ENCODE measurements at regions not wholly inside any gene's neighbourhood (a gene's known extent, or its start where the extent isn't known, plus 50 kb on each side); places are given as distances from the start of the nearest gene placed in this dataset.

GRCh38 chr6:145069966-145070365, 665.4 kb downstream of the EPM2A start:
- Histone ChIP-seq H3K27ac (ENCODE audit: low read depth, low read length) (no peak overlapping the region), H3K27me3 (ENCODE audit: control insufficient read depth, insufficient read depth, low read length) (no peaks in the 10 kb centered on the region), H3K9me3 (ENCODE audit: control insufficient read depth, insufficient read depth, low read length) (no peaks in the 10 kb centered on the region), H3K4me3 (ENCODE audit: low read depth, low read length) (no peak overlapping the region)
- POLR2A ChIA-PET: no interaction called here
- TF ChIP-seq CTCF (IDR thresholded peaks at IDR 0.05; ENCODE audit: low read depth, low read length): no peak
- CTCF ChIA-PET: interaction anchor here (1.3 kb wide), 1 partner anchor 485 kb away, joined by 4 read pairs; no protein-coding TSS in a partner anchor
- no peak for DNase-seq (ENCODE audit: low read depth, low spot score)

DNA sequence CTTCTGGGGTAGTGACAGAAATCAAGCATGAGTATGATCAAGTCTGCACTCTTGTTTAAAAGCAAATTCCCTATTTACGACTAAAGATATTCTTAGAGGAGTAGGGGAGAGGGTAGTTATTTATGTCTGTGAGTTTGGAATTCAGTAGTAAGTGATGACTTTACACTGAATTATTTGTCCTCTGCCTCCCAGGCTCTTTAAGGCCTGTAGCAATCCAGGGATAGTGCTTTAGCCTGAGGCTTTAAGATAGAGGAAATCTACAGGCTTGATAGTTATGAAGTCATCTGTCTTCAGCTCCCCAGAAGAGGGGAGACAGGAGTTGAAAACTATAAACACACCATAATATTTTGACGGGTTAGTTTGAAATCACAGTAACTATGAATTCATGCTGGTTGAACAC, 664.5 kb downstream of the EPM2A start:
- POLR2A ChIA-PET: no interaction called here

DNA sequence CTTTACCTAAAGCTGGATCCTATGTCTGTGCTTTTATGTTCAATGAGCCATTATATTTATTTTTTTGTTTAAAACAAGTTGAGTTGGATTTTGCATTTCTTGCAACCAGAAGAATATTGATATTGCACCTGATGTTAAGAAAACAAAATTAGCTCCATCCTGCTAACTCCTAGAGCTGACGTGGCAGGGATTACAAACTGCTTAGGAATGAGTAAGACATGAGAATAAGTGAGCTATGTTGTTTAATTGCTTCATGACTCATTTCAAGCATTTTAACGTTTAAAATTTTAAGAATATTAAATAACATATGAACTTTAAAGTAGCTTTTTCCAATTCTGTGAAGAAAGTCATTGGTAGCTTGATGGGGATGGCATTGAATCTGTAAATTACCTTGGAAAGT, 663.5 kb downstream of the EPM2A start:
- Histone ChIP-seq H3K4me3 (ENCODE audit: low read depth, low read length) (no peak overlapping the region), H3K27ac (ENCODE audit: low read depth, low read length) (peak overlapping the region; percentile 66), H3K27me3 (ENCODE audit: control insufficient read depth, insufficient read depth, low read length) (no peaks in the 10 kb centered on the region), H3K9me3 (ENCODE audit: control insufficient read depth, insufficient read depth, low read length) (peaks cover 2% of the 10 kb centered on the region; the same call in 1 of the 2 replicates)
- POLR2A ChIA-PET: no interaction called here
- peak; percentile 64 for DNase-seq (ENCODE audit: low read depth, low spot score)
- no peak for TF ChIP-seq CTCF (IDR thresholded peaks at IDR 0.05; ENCODE audit: low read depth, low read length)
- CTCF ChIA-PET: interaction anchor here (0.7 kb wide), 1 partner anchor 416 kb away, joined by 3 read pairs; no protein-coding TSS in a partner anchor

More for the DNA sequence above, 664.5 kb downstream of the EPM2A start:
- no peaks in the 10 kb centered on the region for H3K27me3 ChIP-seq (ENCODE audit: control insufficient read depth, insufficient read depth, low read length)
- no peak for TF ChIP-seq CTCF (IDR thresholded peaks at IDR 0.05; ENCODE audit: low read depth, low read length)
- no peak overlapping the region for H3K4me3 ChIP-seq (ENCODE audit: low read depth, low read length)
- no peaks in the 10 kb centered on the region for H3K9me3 ChIP-seq (ENCODE audit: control insufficient read depth, insufficient read depth, low read length)
- peak overlapping the region; percentile 66 for H3K27ac ChIP-seq (ENCODE audit: low read depth, low read length)
- DNase-seq (ENCODE audit: low read depth, low spot score): peak; percentile 46
- CTCF ChIA-PET: no interaction called here

DNA sequence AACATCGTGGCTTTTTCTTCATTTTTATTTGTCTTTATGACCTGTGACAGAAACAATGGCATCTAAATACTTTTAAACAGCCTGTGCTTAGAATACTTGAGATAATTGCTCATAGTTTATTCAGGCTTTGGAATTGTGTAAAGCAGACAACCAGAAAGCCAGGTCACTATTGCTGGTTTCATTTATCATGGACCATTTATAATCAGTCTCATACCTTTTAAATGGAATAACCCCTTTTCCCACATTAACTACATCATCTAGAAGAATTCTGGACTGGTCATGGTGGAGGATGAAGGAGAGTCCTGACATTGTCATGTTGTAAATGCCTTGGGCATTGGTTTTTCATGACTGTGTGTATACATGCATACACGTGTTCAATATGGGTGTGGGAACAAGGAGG, 661.5 kb downstream of the EPM2A start:
- no peak for DNase-seq (ENCODE audit: low read depth, low spot score)
- H3K9me3 ChIP-seq (ENCODE audit: control insufficient read depth, insufficient read depth, low read length): peaks cover 2% of the 10 kb centered on the region; the same call in 1 of the 2 replicates
- H3K27ac ChIP-seq (ENCODE audit: low read depth, low read length): no peak overlapping the region
- no peak overlapping the region for H3K4me3 ChIP-seq (ENCODE audit: low read depth, low read length)
- no peaks in the 10 kb centered on the region for H3K27me3 ChIP-seq (ENCODE audit: control insufficient read depth, insufficient read depth, low read length)
- ChIA-PET CTCF (no interaction called here), POLR2A (no interaction called here)
- no peak for TF ChIP-seq CTCF (IDR thresholded peaks at IDR 0.05; ENCODE audit: low read depth, low read length)

- no peak for TF ChIP-seq CTCF (IDR thresholded peaks at IDR 0.05; ENCODE audit: low read depth, low read length)
- Histone ChIP-seq H3K9me3 (ENCODE audit: control insufficient read depth, insufficient read depth, low read length) (peaks cover 2% of the 10 kb centered on the region; the same call in 1 of the 2 replicates), H3K4me3 (ENCODE audit: low read depth, low read length) (no peak overlapping the region), H3K27ac (ENCODE audit: low read depth, low read length) (no peak overlapping the region), H3K27me3 (ENCODE audit: control insufficient read depth, insufficient read depth, low read length) (no peaks in the 10 kb centered on the region)
- ChIA-PET CTCF (no interaction called here), POLR2A (no interaction called here)
- DNase-seq (ENCODE audit: low read depth, low spot score): no peak
These were observed 660.5 kb downstream of the EPM2A start for GRCh38 chr6:145074805-145075204.

All from AG04450 (cell line).